ENCODE measurements at regions not wholly inside any gene's neighbourhood (a gene's known extent, or its start where the extent isn't known, plus 50 kb on each side); places are given as distances from the start of the nearest gene placed in this dataset.

GRCh38 chr10:44853148-44853734, 57.9 kb upstream of the TMEM72 start:
- no peaks in the 10 kb centered on the region for H4K20me1 ChIP-seq (ENCODE audit: control insufficient read depth, insufficient read depth, low read length, poor library complexity, severe bottlenecking)
- no peaks in the 10 kb centered on the region for H3K27me3 ChIP-seq (replicated peaks in 1 of 4; ENCODE audit: control extremely low read depth in 1 of 4, control insufficient read depth in 3 of 4, insufficient read depth in 4 of 4, low read length in 3 of 4)
- TF ChIP-seq EZH2 (IDR thresholded peaks at IDR 0.05; ENCODE audit: borderline replicate concordance, insufficient read depth, low read depth, low read length, poor library complexity, severe bottlenecking) (no peak), CTCF (IDR thresholded peaks at IDR 0.05) (no peak)
- DNase-seq (no peak), ATAC-seq (ENCODE audit: low read depth) (no peak)
- H3K36me3 ChIP-seq (replicated peaks in 1 of 2; ENCODE audit: control extremely low read depth in 1 of 2, control insufficient read depth in 1 of 2, extremely low read depth in 1 of 2, insufficient read depth in 2 of 2, low read length in 1 of 2) = no peaks in the 10 kb centered on the region
- Mint-ChIP-seq H3K27me3 (peaks cover 9% of the 10 kb centered on the region), H3K9me3 (ENCODE audit: insufficient read depth) (no peaks in the 10 kb centered on the region), H3K27ac (no peak overlapping the region), H3K4me1 (no peaks in the 10 kb centered on the region), H3K4me3 (no peak overlapping the region)
- H2AFZ ChIP-seq (ENCODE audit: insufficient read depth, low read depth, low read length, poor library complexity, severe bottlenecking) = no peak overlapping the region
- 80% methylated on average over 1 of the region's 1 CpG for WGBS (ENCODE audit: insufficient coverage)
- intact Hi-C loops (cut with micrococcal nuclease) = no loop called here
- ChIA-PET POLR2A (no interaction called here), CTCF (interaction anchor here (1.1 kb wide), 1 partner anchor 8 kb away, joined by 3 read pairs; no protein-coding TSS in a partner anchor)
- no peak overlapping the region for H3K4me3 ChIP-seq (ENCODE audit: control extremely low read depth in 1 of 5, extremely low read depth in 1 of 5, insufficient read depth in 1 of 5, low read depth in 2 of 5, low read length in 4 of 5)
- H3K79me2 ChIP-seq (ENCODE audit: control insufficient read depth, insufficient read depth, low read length) = no peaks in the 10 kb centered on the region
- no peak overlapping the region for H3K27ac ChIP-seq (ENCODE audit: low read length in 2 of 2)
- H3K9ac ChIP-seq (ENCODE audit: low read length) = no peak overlapping the region
- H3K4me1 ChIP-seq (ENCODE audit: control insufficient read depth in 2 of 2, insufficient read depth in 2 of 2, low read length in 2 of 2) = no peaks in the 10 kb centered on the region
- no peak overlapping the region for H3K4me2 ChIP-seq (replicated peaks; ENCODE audit: low read depth, low read length, poor library complexity, severe bottlenecking)
- H3K9me3 ChIP-seq (ENCODE audit: control extremely low read depth in 1 of 3, control insufficient read depth in 2 of 3, insufficient read depth in 1 of 3, low read length in 2 of 3) = peaks cover 0 to 4% (median 0%) of the 10 kb centered on the region in 3 donors

- intact Hi-C loops (cut with micrococcal nuclease) = no loop called here
- ATAC-seq (ENCODE audit: low read depth) (no peak), DNase-seq (no peak)
- Mint-ChIP-seq H3K27me3 (peaks cover 6% of the 10 kb centered on the region), H3K9me3 (ENCODE audit: insufficient read depth) (no peaks in the 10 kb centered on the region), H3K27ac (no peak overlapping the region), H3K4me3 (no peak overlapping the region), H3K4me1 (no peaks in the 10 kb centered on the region)
- WGBS (ENCODE audit: insufficient coverage) = 90% methylated on average over 6 of the region's 6 CpGs
- ChIA-PET CTCF (interaction anchor here (0.9 to 1.1 kb wide), 2 partner anchors 7 to 10 kb away, joined by 3 read pairs; no protein-coding TSS in a partner anchor), POLR2A (no interaction called here)
- Histone ChIP-seq H3K27ac (ENCODE audit: low read length in 2 of 2) (no peak overlapping the region), H3K4me3 (ENCODE audit: control extremely low read depth in 1 of 5, extremely low read depth in 1 of 5, insufficient read depth in 1 of 5, low read depth in 2 of 5, low read length in 4 of 5) (no peak overlapping the region), H4K20me1 (ENCODE audit: control insufficient read depth, insufficient read depth, low read length, poor library complexity, severe bottlenecking) (no peaks in the 10 kb centered on the region), H3K79me2 (ENCODE audit: control insufficient read depth, insufficient read depth, low read length) (no peaks in the 10 kb centered on the region), H3K4me2 (replicated peaks; ENCODE audit: low read depth, low read length, poor library complexity, severe bottlenecking) (no peak overlapping the region), H2AFZ (ENCODE audit: insufficient read depth, low read depth, low read length, poor library complexity, severe bottlenecking) (no peak overlapping the region), H3K4me1 (ENCODE audit: control insufficient read depth in 2 of 2, insufficient read depth in 2 of 2, low read length in 2 of 2) (no peaks in the 10 kb centered on the region), H3K9me3 (ENCODE audit: control extremely low read depth in 1 of 3, control insufficient read depth in 2 of 3, insufficient read depth in 1 of 3, low read length in 2 of 3) (peaks cover 0 to under 1% (median 0%) of the 10 kb centered on the region in 3 donors), H3K36me3 (replicated peaks in 1 of 2; ENCODE audit: control extremely low read depth in 1 of 2, control insufficient read depth in 1 of 2, extremely low read depth in 1 of 2, insufficient read depth in 2 of 2, low read length in 1 of 2) (no peaks in the 10 kb centered on the region), H3K27me3 (replicated peaks in 1 of 4; ENCODE audit: control extremely low read depth in 1 of 4, control insufficient read depth in 3 of 4, insufficient read depth in 4 of 4, low read length in 3 of 4) (no peaks in the 10 kb centered on the region), H3K9ac (ENCODE audit: low read length) (no peak overlapping the region)
- TF ChIP-seq CTCF (IDR thresholded peaks at IDR 0.05) = no peak
Observed at GRCh38 chr10:44853796-44854195, 57.3 kb upstream of the TMEM72 start.

Data from B cell (primary cell).